ENCODE measurements at regions not wholly inside any gene's neighbourhood (a gene's known extent, or its start where the extent isn't known, plus 50 kb on each side); places are given as distances from the start of the nearest gene placed in this dataset.

GRCh38 chr6:25188232-25188631 is 90.9 kb upstream of the CARMIL1 start:
- TF ChIP-seq EP300 (IDR thresholded peaks at IDR 0.05; ENCODE audit: borderline replicate concordance) (no peak), USF1 (IDR thresholded peaks at IDR 0.05) (no peak), REST (IDR thresholded peaks at IDR 0.05; ENCODE audit: low read depth) (no peak), TAF1 (IDR thresholded peaks at IDR 0.05; ENCODE audit: low read depth) (no peak), CEBPB (IDR thresholded peaks at IDR 0.05) (no peak), FOXM1 (IDR thresholded peaks at IDR 0.05; ENCODE audit: borderline replicate concordance, low read depth) (no peak)
